Testis (tissue), 2 donors: ENCODE measurements at regions not wholly inside any gene's neighbourhood (a gene's known extent, or its start where the extent isn't known, plus 50 kb on each side); places are given as distances from the start of the nearest gene placed in this dataset.

Experiments used
- DNase-seq: peaks from one replicate; pipeline ENCODE4 v3.0.0-alpha.2; 2019
- H3K27ac ChIP-seq, 2 donors: fragments of 200-600 bp; sonication (generic); one replicate each; pipeline ENCODE4 v1.5.1; 2019
- H3K27me3 ChIP-seq: fragments of 200-600 bp; sonication (generic); one replicate; pipeline ENCODE4 v1.5.1; 2019
- H3K36me3 ChIP-seq: fragments of 200-600 bp; sonication (generic); one replicate; pipeline ENCODE4 v1.5.1; 2017; ENCODE audit warnings: low read depth; ENCODE audit errors: missing control alignments
- H3K4me1 ChIP-seq: fragments of 200-600 bp; sonication (generic); one replicate; pipeline ENCODE4 v1.5.1; 2019
- H3K4me3 ChIP-seq, 2 donors: fragments of 200-600 bp; sonication (generic); one replicate each; pipeline ENCODE4 v1.5.1; 2017 to 2019
- H3K9me3 ChIP-seq: fragments of 200-600 bp; sonication (generic); one replicate; pipeline ENCODE4 v1.5.1; 2017
- CTCF ChIP-seq, 3 experiments: fragments of 450-650 bp in 2 of 3; fragments of 200-600 bp in 1 of 3; sonication (generic) in 1 of 3; IDR thresholded peaks; one replicate each; pipeline ENCODE4 v1.5.1; 2016 to 2019; ENCODE audit warnings: antibody characterized with exemption in 3 of 3, mild to moderate bottlenecking in 2 of 3, moderate library complexity in 1 of 3
- POLR2A ChIP-seq: fragments of 450-650 bp; IDR thresholded peaks from one replicate; pipeline ENCODE4 v1.6.1; 2017; ENCODE audit warnings: antibody characterized with exemption, mild to moderate bottlenecking, moderate library complexity
- WGBS, 2 donors: methylation state at CpG; one replicate each; pipeline ENCODE4 v1.1.5; 2018; 5-methylcytosine and 5-hydroxymethylcytosine counted together
- intact Hi-C: fragments of 100-400 bp; cut with DNase I; formaldehyde crosslinking; loops from one replicate; pipeline ENCODE4 v1.15.1; 2023; ENCODE audit warnings: low total_unique reads

GRCh38 chr5:171521219-171521633 is 101.8 kb downstream of the FGF18 start:
- H3K9me3 ChIP-seq: no peaks in the 10 kb centered on the region
- H3K4me3 ChIP-seq: no peak overlapping the region
- 33 to 36% methylated on average over 1 of the region's 1 CpG for WGBS, 2 donors
- peak overlapping the region in 1 of 2 donors; percentile 35 for H3K27ac ChIP-seq
- no peaks in the 10 kb centered on the region for H3K27me3 ChIP-seq
- TF ChIP-seq CTCF (IDR thresholded peaks at IDR 0.05): no peak
- TF ChIP-seq POLR2A: no peak
- intact Hi-C loops: no loop called here
- DNase-seq: peak; percentile 31
- no peaks in the 10 kb centered on the region for H3K36me3 ChIP-seq
- H3K4me1 ChIP-seq: peaks cover 21% of the 10 kb centered on the region

- H3K27me3 ChIP-seq: no peaks in the 10 kb centered on the region
- whole genome bisulfite sequencing, 2 donors: 66% methylated on average over 3 of the region's 3 CpGs
- intact Hi-C loops: no loop called here
- H3K9me3 ChIP-seq: no peaks in the 10 kb centered on the region
- no peaks in the 10 kb centered on the region for H3K36me3 ChIP-seq
- peak overlapping the region in 1 of 2 donors; percentile 41 for H3K27ac ChIP-seq
- peaks cover 21% of the 10 kb centered on the region for H3K4me1 ChIP-seq
- TF ChIP-seq POLR2A (no peak), CTCF (IDR thresholded peaks at IDR 0.05) (no peak)
- DNase-seq: no peak
- no peak overlapping the region for H3K4me3 ChIP-seq
Observed at GRCh38 chr5:171521679-171522078, 102.2 kb downstream of the FGF18 start.

GRCh38 chr5:171523781-171524180 is 104.3 kb downstream of the FGF18 start:
- intact Hi-C loops: no loop called here
- 96 to 98% methylated on average over 6 of the region's 6 CpGs for WGBS, 2 donors

GRCh38 chr5:171524466-171524865 is 105.0 kb downstream of the FGF18 start:
- no peaks in the 10 kb centered on the region for H3K36me3 ChIP-seq
- WGBS, 2 donors: 30 to 33% methylated on average over 14 of the region's 14 CpGs
- H3K27ac ChIP-seq: peak overlapping the region in 1 of 2 donors; percentile 44
- H3K27me3 ChIP-seq: no peaks in the 10 kb centered on the region
- no peaks in the 10 kb centered on the region for H3K9me3 ChIP-seq
- peaks cover 21% of the 10 kb centered on the region for H3K4me1 ChIP-seq
- no peak overlapping the region for H3K4me3 ChIP-seq
- TF ChIP-seq CTCF (IDR thresholded peaks at IDR 0.05) (no peak), POLR2A (no peak)
- intact Hi-C loops: no loop called here
- DNase-seq: no peak

More at GRCh38 chr5:171523781-171524180, 104.3 kb downstream of the FGF18 start:
- no peak overlapping the region for H3K27ac ChIP-seq
- no peak for DNase-seq
- H3K36me3 ChIP-seq: no peaks in the 10 kb centered on the region
- no peak for TF ChIP-seq POLR2A
- TF ChIP-seq CTCF (IDR thresholded peaks at IDR 0.05): no peak
- H3K4me3 ChIP-seq: no peak overlapping the region
- H3K4me1 ChIP-seq: peaks cover 21% of the 10 kb centered on the region
- H3K27me3 ChIP-seq: no peaks in the 10 kb centered on the region
- no peaks in the 10 kb centered on the region for H3K9me3 ChIP-seq

- Histone ChIP-seq H3K27me3 (no peaks in the 10 kb centered on the region), H3K4me1 (peaks cover 20% of the 10 kb centered on the region), H3K27ac (peak overlapping the region in 1 of 2 donors; percentile 25), H3K9me3 (no peaks in the 10 kb centered on the region), H3K4me3 (no peak overlapping the region), H3K36me3 (no peaks in the 10 kb centered on the region)
- TF ChIP-seq CTCF (IDR thresholded peaks at IDR 0.05) (no peak), POLR2A (no peak)
- WGBS, 2 donors: 55% methylated on average over 3 to 4 of the region's 4 CpGs
- no peak for DNase-seq
- intact Hi-C loops: no loop called here
Observed at GRCh38 chr5:171525085-171525484, 105.6 kb downstream of the FGF18 start.
